Uterus (tissue), 2 donors: ENCODE measurements at regions not wholly inside any gene's neighbourhood (a gene's known extent, or its start where the extent isn't known, plus 50 kb on each side); places are given as distances from the start of the nearest gene placed in this dataset.

Experiments used
- CTCF ChIP-seq, 4 experiments: fragments of 200-600 bp in 2 of 4; fragments of 450-650 bp in 2 of 4; sonication (generic) in 2 of 4; IDR thresholded peaks; one replicate each; pipeline ENCODE4 v1.5.1; 2016 to 2019; ENCODE audit warnings: antibody characterized with exemption in 4 of 4, mild to moderate bottlenecking in 2 of 4, moderate library complexity in 1 of 4
- POLR2A ChIP-seq, 2 donors: fragments of 450-650 bp; IDR thresholded peaks; one replicate each; pipeline ENCODE4 v1.6.1; 2016; ENCODE audit warnings: antibody characterized with exemption in 2 of 2, mild to moderate bottlenecking in 1 of 2, moderate library complexity in 1 of 2

- TF ChIP-seq CTCF (IDR thresholded peaks at IDR 0.05) (no peak), POLR2A (IDR thresholded peaks at IDR 0.05) (no peak)
These were observed 74.5 kb downstream of the RHOU start for GRCh38 chr1:228809621-228810394.
